Hematopoietic multipotent progenitor cell treated with erythropoietin and hydrocortisone succinate and interleukin-3 and kit ligand, for 15 days (in vitro differentiated cells): ENCODE measurements at regions not wholly inside any gene's neighbourhood (a gene's known extent, or its start where the extent isn't known, plus 50 kb on each side); places are given as distances from the start of the nearest gene placed in this dataset.

ENCODE experiments used
- DNase-seq: peaks from one replicate; pipeline ENCODE4 v3.0.0-alpha.2; 2015; ENCODE audit warnings: low spot score

DNA sequence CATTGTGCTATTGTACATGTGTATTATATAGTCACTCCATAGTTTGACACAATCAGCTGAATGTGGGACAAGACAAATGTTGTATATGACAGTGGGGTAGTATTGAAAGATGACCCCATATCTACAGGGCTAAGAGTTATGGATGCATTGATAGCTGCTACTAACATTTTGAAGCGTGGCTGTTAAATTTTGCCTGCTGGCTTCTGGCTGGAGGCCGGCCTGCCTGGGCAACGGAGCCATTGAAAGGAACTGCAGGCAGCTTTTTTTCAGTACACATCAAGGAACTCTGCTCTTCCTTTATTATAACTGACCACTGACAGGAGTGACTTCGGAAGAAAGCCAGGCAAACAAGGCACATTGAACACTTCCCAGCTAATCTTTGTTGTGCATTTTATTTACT lies 76.1 kb upstream of the TMEM33 start:
- DNase-seq = no peak

DNA sequence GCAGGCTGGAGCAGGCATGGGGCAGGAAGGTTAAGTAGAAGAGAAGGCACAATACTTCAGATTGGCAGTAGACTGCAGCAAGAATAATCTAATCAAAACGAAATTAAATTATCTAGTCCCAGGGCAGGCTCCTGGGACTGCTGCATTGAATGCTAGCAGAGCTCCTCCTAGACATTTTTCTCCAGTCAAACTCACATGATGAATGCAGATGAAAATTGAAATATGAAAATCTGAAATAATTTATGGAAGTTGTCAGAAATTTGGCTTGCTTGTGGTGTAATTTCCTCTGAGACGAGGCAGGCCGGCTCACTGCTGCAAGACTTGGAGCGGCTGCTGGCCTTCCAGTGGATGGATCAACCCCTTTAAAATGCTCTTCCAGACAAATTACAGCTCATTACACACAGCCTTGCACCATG lies 78.0 kb upstream of the TMEM33 start:
- DNase-seq = no peak

DNA sequence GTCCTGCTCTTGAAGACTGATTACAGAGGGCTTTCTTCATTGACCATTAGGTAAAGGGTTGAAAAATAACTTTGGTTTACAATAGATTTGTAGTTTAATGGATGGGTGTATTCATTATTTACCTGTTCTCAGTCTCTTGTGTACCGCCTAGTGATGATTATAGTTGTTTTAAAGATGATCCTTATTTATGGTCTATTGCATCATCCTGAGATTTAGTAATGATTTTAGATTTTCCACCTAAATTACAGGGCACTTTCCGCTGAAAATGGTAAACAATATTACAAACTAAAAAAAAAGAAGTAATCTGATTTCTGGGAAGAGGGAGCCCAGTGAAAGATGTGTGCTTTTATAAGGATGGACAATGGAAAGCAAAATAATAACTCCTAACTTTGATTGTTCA lies 78.4 kb upstream of the TMEM33 start:
- DNase-seq = no peak

DNA sequence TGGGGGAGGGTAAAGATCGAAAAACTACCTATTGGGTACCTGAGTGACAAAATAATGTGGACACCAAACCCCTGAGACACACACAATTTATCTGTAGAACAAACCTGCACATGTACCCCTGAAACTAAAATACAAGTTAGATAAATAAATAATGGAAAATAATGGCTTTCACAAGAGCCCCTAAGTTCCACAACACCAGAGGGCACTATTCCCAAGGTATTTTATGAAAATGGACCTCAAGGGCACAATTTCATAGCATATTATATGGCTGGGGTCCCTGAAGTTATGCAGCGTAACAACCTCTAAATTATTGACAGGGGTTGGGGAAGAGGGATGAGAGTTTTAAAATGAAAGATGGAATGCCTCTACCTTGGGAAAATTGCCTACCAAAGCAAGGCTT lies 81.3 kb upstream of the TMEM33 start:
- no peak for DNase-seq

DNA sequence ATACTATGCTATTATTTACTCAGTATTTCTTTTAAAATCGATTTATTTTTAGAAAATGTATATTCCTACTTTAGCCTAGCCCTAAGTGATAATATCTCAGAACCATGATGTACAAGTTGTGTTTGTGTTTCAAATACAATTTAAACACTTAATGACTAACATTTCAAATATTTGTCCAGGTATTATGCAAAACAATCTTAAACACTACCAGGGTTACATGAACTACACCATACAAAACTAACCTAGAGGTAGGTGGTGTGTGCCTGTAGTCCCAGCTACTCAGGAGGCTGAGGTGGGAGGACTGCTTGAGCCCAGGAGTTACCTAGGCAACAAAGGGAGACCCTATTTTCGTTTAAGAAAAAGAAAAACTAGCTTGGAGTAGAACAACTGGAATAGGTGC lies 83.0 kb upstream of the TMEM33 start:
- DNase-seq = no peak

DNA sequence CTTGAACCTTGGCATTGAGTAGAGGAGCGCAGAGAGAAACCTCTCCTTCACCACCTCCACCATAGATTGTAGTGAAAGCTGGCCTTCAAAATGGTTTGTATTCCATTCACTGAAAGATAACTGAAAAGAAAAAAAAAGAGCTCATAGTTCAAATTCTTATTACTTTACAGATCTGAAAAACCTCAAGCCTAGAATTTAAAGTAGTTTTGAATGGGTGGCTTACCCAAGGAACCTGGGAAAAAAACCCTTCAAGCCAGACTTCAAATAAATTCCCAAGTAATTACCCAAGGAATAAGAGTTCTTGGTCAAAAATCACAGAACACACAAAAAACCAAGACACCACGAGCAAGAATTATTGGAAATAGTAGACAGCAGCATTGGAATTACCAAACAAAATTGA lies 83.6 kb upstream of the TMEM33 start:
- no peak for DNase-seq

DNA sequence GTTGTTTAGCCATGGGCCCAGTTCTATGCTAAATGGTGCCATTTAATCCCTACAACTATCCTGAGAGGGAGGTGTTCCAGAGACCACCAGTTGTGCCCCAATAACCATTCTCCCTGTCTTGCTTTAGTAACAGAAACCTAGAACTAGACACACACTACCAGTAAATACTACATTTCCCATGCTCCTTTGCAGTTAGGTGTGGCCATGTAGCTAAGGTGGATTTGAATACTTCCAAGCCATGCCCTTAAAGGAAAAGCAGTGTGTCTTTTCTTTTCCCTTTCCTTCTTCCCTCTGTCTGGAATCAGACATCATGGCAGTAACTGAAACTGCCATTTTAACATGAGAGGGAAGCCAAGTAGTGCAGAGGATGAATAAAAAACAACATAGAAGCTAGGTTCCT lies 90.9 kb upstream of the TMEM33 start:
- DNase-seq = no peak

DNA sequence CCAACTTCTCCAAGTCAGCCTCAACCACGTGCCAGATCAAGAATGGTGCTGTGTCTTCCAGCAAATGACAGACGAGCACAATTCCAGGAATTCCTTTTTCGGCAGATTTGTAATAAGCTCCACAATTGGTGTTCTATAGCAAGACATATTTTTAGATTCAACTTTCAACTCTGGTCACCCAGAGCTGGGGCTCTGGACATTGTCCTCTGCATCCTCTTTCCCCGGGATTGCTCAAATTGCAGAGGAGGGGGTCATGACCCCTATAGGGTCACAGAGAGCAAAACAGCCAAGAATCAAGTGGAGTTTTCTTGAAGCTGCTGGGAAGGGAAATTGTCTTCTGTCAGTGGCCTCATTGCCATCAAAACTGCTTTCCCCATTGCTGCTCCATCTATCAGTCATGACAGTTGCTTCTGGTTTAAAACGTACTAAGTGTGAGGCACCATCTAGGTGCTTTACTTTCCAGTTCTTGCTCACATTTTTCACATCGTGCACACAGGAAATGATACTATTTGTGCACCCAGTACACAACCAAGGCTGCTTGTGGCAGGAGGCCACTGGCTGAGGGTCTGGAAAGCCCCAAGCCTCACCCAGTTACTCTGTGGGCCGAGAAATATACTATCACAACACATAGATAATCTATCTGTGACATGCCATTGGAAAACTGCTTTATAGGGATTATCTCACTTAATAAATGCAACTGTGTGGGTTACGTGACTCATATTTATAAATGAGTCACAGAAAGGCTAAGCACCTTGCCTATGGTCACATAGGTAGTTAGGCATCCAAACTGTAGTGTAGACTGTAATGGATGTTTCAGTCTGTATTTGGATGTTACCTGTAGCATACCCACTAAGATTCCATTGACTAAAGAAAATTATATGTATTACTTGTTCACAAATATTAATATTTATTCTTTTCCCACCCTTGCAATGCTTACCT lies 91.7 kb upstream of the PHOX2B start:
- no peak for DNase-seq

DNA sequence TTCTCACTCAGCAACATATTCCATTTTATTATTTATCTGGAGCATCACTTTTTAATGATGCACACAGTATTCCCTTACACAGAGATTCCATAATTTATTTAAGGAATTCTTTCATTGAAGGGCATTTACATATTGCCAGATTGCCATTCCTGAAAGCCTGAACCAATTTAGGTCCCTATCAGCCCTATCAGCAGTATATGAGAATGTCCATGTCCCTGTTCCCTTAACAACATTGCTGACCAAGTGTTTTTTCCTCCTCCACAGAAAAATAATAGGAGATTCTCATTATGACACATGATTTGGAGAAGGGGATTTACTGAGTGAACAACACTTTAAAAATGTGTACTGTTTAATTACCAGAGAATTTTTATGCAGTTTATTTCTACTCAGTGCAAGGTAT lies 90.1 kb upstream of the PHOX2B start:
- no peak for DNase-seq

DNA sequence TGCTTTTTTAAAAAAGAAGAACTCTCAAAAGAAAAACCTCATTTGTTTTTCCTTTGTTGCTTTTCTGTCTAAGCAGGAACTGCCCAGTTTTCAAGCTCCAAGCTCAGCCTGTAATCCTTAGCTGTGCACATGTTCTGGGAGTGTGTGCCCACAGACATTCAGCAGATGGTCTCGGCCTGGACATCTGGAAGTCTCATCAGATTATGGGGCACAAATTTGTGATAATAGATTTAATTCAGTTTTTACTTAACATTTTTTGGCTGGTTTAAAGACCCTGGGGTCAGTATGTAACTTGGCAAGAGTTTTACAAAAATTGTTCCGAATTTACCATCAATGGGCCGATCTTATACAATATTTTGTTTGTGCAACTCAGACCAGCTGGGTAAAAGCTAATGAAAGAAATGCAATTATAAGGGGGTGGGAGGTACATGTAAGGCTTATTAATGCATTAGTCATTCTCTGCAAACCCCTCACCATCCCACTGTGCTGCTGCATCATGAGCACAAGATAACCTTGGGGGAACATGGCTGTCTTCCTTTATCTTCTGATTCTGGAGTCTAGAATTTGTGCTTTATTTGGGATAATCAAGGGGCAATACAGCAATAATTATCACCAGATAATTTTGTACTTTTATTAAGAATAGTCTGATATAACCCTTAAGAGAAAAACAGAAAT lies 86.9 kb upstream of the PHOX2B start:
- DNase-seq = no peak

DNA sequence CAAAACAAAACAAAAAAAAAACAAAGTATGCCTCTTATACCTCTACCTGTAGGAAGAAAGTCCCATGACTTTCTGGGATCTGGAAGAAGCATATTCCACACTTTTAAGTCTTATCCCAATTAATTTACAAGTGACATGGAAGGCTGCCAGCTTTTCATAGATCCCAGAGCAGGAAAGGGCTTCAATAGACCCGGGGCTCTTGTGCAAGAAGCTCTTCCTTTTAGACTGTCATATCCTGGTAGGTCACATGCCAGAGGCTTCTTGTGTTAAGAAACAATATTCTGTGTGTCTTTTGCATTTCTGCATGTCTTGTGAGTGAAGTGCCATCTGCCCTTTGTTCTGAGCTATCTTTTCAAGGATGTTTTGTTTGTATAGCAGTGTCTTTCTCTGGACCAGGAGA lies 84.4 kb upstream of the PHOX2B start:
- no peak for DNase-seq

DNA sequence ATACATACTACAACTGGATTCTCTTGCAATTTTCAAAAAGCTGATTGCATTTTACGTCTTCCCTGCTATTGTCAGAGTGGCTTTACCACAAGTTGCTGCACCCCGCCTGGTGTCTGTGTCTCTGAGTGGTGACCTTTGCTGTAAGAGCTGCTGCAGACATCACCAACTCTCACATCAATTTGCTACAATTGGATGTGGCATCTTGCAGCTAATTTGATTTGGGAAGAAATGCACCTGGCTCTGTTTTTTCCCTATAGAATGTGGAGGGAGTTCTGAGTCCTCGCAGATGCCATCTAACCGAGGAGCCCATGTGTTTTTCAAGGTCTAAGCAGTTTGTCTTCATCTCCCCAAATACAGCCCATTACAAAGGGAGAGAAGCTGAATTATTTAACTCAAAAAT lies 73.8 kb upstream of the PHOX2B start:
- DNase-seq = no peak

DNA sequence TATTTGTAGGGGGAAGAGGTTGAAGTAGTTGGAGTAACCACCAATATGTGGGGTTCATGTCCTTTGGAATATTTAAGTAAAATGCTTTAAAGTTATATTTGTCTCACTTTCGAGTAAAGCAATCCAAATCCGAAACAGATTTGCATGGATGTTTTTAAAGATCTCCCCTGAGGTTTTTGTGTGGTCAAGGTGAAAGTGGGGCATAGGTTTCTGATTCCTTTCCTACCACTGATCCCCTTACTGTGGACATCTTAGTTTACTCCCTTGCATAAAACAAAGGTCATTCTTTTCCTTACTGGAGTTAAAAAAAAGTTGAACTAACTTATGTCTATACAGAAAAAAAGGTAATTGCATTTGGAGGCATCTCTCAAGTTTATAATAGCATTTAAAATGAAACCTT lies 71.9 kb upstream of the PHOX2B start:
- DNase-seq = no peak

DNA sequence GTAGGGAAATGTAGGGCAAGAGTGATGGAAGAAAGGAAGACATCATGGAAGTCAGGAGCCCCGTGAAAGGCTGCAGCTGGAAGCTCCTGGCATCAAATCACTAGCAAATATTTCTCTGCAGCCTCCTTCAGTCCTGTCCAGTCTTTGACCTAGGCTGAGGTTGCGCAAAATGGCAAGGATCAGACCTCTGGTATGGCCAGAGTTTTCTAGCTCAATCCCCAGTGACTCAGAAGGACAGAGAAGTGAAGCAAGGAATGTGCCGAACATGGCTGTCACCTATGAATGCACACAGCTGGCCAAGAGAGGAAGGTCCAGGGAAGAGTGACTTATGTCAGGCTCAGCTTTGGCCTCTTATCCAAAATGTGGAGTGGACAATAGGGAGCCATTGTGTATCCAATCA lies 71.1 kb upstream of the PHOX2B start:
- no peak for DNase-seq

DNA sequence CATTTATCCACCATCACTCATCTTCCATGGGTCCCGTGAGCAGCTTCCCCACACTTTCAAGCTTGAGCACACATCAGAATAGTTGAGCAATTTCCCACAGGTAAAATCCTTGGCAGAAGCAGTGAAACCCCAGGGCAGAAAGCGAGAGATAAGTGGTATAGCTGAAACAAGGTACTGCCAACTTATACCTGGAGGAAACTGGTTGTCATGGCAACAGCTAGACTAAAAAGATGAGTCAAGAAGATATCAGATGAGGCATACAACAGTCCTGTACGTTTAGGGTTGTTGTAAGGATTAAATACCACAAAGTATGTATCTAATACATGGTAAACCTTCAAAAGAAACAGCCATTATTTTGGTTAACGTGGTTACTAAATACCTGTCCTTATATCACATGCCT lies 66.9 kb upstream of the PHOX2B start:
- DNase-seq = no peak

DNA sequence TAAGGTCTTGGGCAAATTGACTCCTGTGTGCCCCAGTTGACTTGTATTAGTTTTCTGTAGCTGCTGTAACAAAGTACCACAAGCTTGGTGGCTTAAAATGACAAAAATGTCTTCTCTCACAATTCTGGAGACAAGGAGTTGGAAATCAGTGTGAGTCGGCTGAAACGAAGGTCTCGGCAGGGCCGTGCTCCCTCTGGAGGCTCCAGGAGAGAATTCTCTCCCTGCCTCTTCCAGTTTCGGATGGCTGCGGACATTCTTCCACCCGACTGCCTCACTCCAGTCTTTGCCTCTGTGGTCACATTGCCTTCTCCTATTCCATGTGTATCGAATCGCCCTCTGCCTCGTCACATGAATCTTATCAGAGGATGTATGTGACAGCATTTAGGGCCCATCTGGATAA lies 66.0 kb upstream of the PHOX2B start:
- DNase-seq = no peak

DNA sequence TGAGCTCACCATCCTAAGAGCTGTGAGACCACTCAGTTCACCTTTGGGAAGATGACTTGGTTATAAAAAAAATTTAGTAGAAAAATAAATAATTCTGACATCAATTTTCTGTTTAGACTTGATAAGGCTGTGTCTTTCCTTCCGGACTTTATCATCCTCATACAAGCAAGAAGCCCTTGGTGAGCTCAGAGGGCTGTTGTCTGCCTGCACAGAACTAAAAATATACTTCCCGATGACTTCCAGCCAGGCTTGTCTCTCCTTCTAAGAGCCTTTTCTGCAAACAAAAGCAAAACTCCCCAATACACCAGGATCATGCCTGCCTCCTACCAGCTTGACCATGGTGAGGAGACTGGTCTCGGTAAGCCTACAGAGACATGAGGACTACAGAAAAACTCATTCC lies 58.3 kb upstream of the PHOX2B start:
- DNase-seq = no peak

DNA sequence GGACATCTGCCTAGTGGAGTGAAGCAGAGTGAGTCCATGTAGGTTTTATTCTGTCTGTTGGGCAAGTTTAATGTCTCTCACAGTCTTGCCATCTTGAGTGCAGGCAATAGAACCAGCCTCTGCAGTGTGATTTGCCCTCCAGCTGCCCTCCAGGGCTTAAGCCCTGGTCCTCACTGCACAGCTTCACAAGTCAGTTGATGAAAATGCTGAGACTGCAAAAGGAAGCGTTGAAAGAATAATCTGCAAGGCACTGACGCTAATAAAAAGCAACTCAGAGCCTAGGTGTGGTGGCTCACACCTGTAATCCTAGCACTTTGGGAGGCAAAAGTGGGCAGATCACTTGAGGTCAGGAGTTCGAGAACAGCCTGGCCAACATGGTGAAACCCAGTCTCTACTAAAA lies 54.1 kb upstream of the PHOX2B start:
- DNase-seq = no peak

DNA sequence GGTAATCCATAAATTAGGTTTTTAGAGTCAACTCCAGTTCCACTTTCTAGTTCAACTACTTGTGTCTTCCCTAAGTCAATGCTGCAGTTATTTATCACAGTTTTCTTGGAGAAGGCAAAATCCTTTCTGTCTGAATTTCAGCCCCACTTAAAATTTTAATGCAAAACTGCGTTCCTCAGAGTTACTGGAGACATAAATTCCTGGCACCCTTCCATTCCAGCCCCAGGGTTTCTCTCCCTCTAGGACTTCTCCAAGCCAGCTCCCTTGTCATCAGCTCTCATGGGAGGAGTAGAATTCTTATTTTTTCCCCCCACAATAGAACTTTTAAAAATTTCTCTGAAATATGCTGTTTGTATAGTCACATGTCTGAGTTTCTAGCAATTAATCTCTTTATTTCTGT lies 50.6 kb upstream of the PHOX2B start:
- DNase-seq = no peak
